ENCODE measurements at regions not wholly inside any gene's neighbourhood (a gene's known extent, or its start where the extent isn't known, plus 50 kb on each side); places are given as distances from the start of the nearest gene placed in this dataset.
"Not testable (repeated sequence)": the region's sequence is repeated elsewhere in the genome, so short reads cannot be mapped to it uniquely, and the experiment has no call there.

DNA sequence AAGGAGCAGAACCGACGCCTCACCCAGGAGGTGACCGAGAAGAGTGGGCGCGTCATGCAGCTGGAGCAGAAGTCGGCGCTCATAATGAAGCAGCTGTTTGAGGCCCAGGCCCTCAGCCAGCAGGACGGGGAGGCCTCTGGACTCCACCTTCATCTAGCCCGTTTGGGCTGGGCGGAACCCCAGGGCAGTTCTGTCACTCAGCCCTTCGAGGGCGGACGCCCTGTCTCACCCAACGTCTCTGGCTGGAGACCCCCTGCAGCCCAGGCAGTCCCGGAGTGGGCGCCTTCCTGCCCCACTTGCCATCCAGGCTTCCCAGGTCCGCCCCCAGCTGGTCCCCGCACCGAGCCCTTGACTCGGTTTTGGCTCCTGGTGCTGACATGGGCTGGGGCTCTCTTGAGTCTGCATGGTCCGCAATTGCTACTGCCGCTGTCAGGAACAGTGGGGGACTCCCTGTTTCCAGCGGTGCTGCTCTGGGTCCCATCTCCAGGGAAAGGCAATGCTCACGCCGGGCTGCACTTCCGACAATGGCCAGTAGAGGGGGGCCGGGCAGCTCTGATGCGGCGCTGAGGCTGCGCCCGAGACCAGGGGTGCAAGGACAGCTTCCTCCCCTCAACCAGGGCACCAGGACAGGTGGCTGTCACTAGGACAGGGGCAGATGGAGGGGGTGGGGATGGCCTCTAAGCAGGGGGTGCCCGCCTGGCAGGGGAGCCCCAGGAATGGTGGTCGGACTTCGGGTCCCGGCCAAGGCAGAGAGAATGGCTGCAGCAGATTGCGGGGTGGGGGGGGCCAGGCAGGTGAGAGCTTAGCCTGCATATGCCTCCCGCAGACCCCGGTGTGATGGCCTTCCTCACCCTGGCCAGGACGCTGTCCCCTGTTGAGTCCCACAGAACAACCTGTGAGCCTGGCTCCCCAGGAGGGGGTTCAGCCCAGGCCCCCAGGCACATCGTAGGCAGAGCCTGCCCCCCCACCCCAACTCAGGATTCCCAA, 71.2 kb upstream of the KCTD7 start:
- Histone ChIP-seq H3K27me3 (ENCODE audit: control insufficient read depth, insufficient read depth, low read length) (no peaks in the 10 kb centered on the region), H3K4me1 (ENCODE audit: control insufficient read depth, insufficient read depth, low read length) (no peaks in the 10 kb centered on the region), H3K4me3 (ENCODE audit: low read length) (peak overlapping the region; percentile 45), H3K9ac (ENCODE audit: low read length) (no peak overlapping the region), H3K27ac (ENCODE audit: low read depth, low read length) (no peak overlapping the region), H3K36me3 (ENCODE audit: control insufficient read depth, insufficient read depth, low read length) (peaks cover 8% of the 10 kb centered on the region)

- Histone ChIP-seq H3K4me1 (ENCODE audit: control insufficient read depth, insufficient read depth, low read length) (no peaks in the 10 kb centered on the region), H3K9ac (ENCODE audit: low read length) (no peak overlapping the region), H3K4me3 (ENCODE audit: low read length) (no peak overlapping the region), H3K27me3 (ENCODE audit: control insufficient read depth, insufficient read depth, low read length) (no peaks in the 10 kb centered on the region), H3K36me3 (ENCODE audit: control insufficient read depth, insufficient read depth, low read length) (peaks cover 7% of the 10 kb centered on the region), H3K27ac (ENCODE audit: low read depth, low read length) (no peak overlapping the region)
Observed at GRCh38 chr7:66558201-66558641, 70.5 kb upstream of the KCTD7 start.

DNA sequence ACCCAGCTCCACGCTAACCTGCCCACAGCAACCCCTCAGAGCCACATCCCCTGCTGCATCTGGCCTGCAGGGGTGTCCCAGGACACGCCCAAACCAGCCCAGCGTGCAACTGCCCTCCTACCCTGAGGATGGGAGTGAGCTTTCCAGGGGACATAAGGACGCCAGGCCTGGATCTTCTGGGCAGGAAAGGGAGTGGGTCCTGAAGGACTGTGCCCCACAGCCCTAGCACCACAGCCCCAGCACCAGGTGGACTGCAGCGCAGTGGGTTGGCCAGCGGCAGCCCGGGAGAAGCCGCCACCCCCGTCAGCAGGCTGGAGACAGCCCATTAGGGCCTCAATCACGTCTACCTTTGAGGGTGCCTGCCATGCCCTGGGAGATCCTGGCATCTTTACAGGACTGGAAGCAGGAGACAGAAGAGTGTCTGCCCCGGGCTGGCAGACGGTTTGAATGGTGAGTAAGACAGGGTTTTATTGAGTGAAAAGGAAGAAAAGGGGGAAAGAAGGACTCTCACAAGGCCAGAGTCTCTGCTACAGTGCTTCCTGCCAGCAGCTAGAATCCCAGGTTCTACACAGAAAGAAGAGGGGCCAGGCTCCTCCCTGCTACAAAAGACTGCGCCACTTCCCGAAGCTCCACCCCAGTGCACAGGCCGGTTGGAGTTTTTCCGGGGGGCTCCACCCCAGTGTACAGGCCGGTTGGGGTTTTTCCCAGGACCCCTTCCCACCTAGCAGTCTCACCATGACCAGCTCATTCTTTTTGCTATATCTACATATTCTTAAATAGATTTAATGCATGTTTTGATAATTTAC, 69.8 kb upstream of the KCTD7 start:
- Histone ChIP-seq H3K4me1 (ENCODE audit: control insufficient read depth, insufficient read depth, low read length) (no peaks in the 10 kb centered on the region), H3K4me3 (ENCODE audit: low read length) (no peak overlapping the region), H3K27ac (ENCODE audit: low read depth, low read length) (no peak overlapping the region), H3K9ac (ENCODE audit: low read length) (no peak overlapping the region), H3K27me3 (ENCODE audit: control insufficient read depth, insufficient read depth, low read length) (no peaks in the 10 kb centered on the region), H3K36me3 (ENCODE audit: control insufficient read depth, insufficient read depth, low read length) (peaks cover 5% of the 10 kb centered on the region)

DNA sequence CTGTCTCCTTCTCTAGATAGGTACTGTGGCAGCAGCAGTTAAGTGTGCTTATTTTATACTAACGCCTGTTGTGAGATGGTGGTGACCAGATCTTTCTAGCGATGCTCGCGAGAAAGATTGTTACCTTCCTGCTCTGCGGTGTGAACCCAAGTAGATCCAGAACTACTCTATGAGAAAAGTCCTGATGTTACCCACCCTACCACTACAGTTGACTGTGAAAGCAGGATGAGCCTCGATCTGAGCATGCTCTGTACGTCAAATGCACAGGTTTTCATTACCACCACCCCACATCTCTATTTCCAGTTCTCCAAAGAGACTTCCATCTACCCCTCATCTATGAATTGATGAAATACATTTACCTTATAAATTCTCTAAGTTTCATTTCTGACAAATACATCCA, 64.6 kb upstream of the KCTD7 start:
- Histone ChIP-seq H3K27ac (ENCODE audit: low read depth, low read length) (no peak overlapping the region), H3K9ac (ENCODE audit: low read length) (no peak overlapping the region), H3K4me3 (ENCODE audit: low read length) (no peak overlapping the region), H3K27me3 (ENCODE audit: control insufficient read depth, insufficient read depth, low read length) (no peaks in the 10 kb centered on the region), H3K36me3 (ENCODE audit: control insufficient read depth, insufficient read depth, low read length) (no peaks in the 10 kb centered on the region), H3K4me1 (ENCODE audit: control insufficient read depth, insufficient read depth, low read length) (no peaks in the 10 kb centered on the region)

- not testable (repeated sequence) for H3K9ac ChIP-seq (ENCODE audit: low read length); H3K4me1 ChIP-seq (ENCODE audit: control insufficient read depth, insufficient read depth, low read length); H3K27ac ChIP-seq (ENCODE audit: low read depth, low read length); H3K27me3 ChIP-seq (ENCODE audit: control insufficient read depth, insufficient read depth, low read length); H3K4me3 ChIP-seq (ENCODE audit: low read length); H3K36me3 ChIP-seq (ENCODE audit: control insufficient read depth, insufficient read depth, low read length)
Observed at GRCh38 chr7:66570179-66570578, 58.5 kb upstream of the KCTD7 start.

- peaks cover 4% of the 10 kb centered on the region for H3K36me3 ChIP-seq (ENCODE audit: control insufficient read depth, insufficient read depth, low read length)
- H3K27ac ChIP-seq (ENCODE audit: low read depth, low read length): no peak overlapping the region
- no peaks in the 10 kb centered on the region for H3K27me3 ChIP-seq (ENCODE audit: control insufficient read depth, insufficient read depth, low read length)
Observed at GRCh38 chr7:66571568-66571967, 57.1 kb upstream of the KCTD7 start.

DNA sequence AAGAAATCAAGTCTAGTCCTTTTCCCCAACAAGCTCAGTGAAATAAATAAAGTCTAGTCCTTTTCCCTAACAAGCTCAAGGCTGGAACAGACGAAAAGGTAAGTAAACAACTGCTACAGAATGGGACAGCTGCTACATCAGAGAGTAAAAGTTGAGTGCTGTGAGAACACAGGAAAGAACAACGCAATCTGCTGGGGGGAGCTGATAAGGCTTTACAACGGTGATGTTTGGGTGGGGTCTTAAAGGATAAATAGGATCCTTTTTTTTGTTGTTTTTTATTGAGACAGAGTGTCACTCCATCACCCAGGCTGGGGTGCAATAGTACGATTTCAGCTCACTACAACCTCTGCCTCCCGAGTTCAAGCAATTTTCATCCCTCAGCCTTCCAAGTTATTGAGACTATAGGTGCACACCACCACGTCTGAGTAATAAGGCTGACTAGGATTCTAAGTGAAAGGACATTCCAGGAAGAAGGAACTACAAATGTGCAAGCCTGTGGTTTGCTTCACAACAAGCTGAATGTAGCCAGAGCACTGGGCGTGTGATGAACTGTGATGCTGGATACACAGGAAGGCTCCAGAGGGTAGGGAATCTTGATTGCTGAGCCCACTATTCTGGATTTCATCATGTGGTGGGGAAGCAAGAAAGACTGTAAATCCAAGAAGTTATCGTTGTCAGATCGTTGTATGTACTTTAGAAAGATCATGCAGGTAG, 54.7 kb upstream of the KCTD7 start:
- not testable (repeated sequence) for H3K36me3 ChIP-seq (ENCODE audit: control insufficient read depth, insufficient read depth, low read length); H3K4me3 ChIP-seq (ENCODE audit: low read length); H3K27ac ChIP-seq (ENCODE audit: low read depth, low read length); H3K27me3 ChIP-seq (ENCODE audit: control insufficient read depth, insufficient read depth, low read length); H3K9ac ChIP-seq (ENCODE audit: low read length); H3K4me1 ChIP-seq (ENCODE audit: control insufficient read depth, insufficient read depth, low read length)

More at GRCh38 chr7:66571568-66571967, 57.1 kb upstream of the KCTD7 start:
- Histone ChIP-seq H3K9ac (ENCODE audit: low read length) (no peak overlapping the region), H3K4me3 (ENCODE audit: low read length) (no peak overlapping the region), H3K4me1 (ENCODE audit: control insufficient read depth, insufficient read depth, low read length) (no peaks in the 10 kb centered on the region)

GRCh38 chr7:66574768-66575167, 53.9 kb upstream of the KCTD7 start:
- not testable (repeated sequence) for H3K9ac ChIP-seq (ENCODE audit: low read length); H3K27me3 ChIP-seq (ENCODE audit: control insufficient read depth, insufficient read depth, low read length); H3K4me1 ChIP-seq (ENCODE audit: control insufficient read depth, insufficient read depth, low read length); H3K27ac ChIP-seq (ENCODE audit: low read depth, low read length); H3K4me3 ChIP-seq (ENCODE audit: low read length); H3K36me3 ChIP-seq (ENCODE audit: control insufficient read depth, insufficient read depth, low read length)

DNA sequence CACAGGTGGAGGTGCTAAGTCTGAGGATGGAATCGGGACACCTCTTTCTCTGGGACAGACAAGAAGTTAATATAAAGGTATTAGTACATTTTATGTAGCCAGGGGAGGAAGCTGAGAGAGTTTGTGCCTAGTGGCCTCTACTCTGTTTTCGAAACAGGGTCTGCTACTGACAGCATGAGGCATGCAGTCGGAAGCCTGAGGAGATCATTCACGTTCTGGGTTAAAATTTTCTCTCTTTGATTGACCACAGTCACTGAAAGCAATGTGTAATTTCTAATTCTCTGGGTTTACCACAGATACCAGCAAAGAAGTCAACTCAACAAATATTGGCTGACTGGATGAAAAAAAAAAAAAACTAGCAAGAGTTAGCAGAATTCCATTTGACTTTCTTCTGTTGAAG, 53.3 kb upstream of the KCTD7 start:
- H3K36me3 ChIP-seq (ENCODE audit: control insufficient read depth, insufficient read depth, low read length): peaks cover 4% of the 10 kb centered on the region

GRCh38 chr7:66576646-66577045, 52.0 kb upstream of the KCTD7 start:
- Histone ChIP-seq H3K36me3 (ENCODE audit: control insufficient read depth, insufficient read depth, low read length) (peaks cover 4% of the 10 kb centered on the region), H3K27ac (ENCODE audit: low read depth, low read length) (no peak overlapping the region), H3K27me3 (ENCODE audit: control insufficient read depth, insufficient read depth, low read length) (no peaks in the 10 kb centered on the region), H3K9ac (ENCODE audit: low read length) (no peak overlapping the region), H3K4me1 (ENCODE audit: control insufficient read depth, insufficient read depth, low read length) (no peaks in the 10 kb centered on the region), H3K4me3 (ENCODE audit: low read length) (no peak overlapping the region)

More for the DNA sequence above, 53.3 kb upstream of the KCTD7 start:
- no peak overlapping the region for H3K4me3 ChIP-seq (ENCODE audit: low read length)
- no peaks in the 10 kb centered on the region for H3K4me1 ChIP-seq (ENCODE audit: control insufficient read depth, insufficient read depth, low read length)
- no peaks in the 10 kb centered on the region for H3K27me3 ChIP-seq (ENCODE audit: control insufficient read depth, insufficient read depth, low read length)
- H3K27ac ChIP-seq (ENCODE audit: low read depth, low read length): no peak overlapping the region
- no peak overlapping the region for H3K9ac ChIP-seq (ENCODE audit: low read length)

Data from rectal smooth muscle tissue (tissue), 1 donor.